ENCODE measurements at regions not wholly inside any gene's neighbourhood (a gene's known extent, or its start where the extent isn't known, plus 50 kb on each side); places are given as distances from the start of the nearest gene placed in this dataset.
"Not testable (repeated sequence)": the region's sequence is repeated elsewhere in the genome, so short reads cannot be mapped to it uniquely, and the experiment has no call there.

DNA sequence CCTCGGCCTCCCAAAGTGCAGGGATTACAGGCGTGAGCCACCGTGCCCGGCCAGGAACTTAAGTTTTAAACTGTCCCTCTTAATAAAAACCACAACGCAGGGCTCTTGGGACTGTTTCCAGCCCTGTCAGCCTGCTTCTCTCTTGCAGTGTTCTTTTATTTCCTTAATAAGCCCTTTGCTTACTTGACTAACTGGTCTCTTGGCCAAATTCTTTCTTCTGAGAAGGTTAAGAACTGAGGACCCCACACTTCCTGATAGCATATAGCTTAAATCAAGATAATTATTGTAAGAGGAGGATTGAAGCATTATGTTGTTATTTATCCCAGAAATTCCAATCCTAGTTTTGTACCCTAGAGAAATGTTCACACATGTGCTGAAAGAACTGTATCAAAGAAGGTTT, 128.2 kb upstream of the UXS1 start:
- TF ChIP-seq, protein P1, sequence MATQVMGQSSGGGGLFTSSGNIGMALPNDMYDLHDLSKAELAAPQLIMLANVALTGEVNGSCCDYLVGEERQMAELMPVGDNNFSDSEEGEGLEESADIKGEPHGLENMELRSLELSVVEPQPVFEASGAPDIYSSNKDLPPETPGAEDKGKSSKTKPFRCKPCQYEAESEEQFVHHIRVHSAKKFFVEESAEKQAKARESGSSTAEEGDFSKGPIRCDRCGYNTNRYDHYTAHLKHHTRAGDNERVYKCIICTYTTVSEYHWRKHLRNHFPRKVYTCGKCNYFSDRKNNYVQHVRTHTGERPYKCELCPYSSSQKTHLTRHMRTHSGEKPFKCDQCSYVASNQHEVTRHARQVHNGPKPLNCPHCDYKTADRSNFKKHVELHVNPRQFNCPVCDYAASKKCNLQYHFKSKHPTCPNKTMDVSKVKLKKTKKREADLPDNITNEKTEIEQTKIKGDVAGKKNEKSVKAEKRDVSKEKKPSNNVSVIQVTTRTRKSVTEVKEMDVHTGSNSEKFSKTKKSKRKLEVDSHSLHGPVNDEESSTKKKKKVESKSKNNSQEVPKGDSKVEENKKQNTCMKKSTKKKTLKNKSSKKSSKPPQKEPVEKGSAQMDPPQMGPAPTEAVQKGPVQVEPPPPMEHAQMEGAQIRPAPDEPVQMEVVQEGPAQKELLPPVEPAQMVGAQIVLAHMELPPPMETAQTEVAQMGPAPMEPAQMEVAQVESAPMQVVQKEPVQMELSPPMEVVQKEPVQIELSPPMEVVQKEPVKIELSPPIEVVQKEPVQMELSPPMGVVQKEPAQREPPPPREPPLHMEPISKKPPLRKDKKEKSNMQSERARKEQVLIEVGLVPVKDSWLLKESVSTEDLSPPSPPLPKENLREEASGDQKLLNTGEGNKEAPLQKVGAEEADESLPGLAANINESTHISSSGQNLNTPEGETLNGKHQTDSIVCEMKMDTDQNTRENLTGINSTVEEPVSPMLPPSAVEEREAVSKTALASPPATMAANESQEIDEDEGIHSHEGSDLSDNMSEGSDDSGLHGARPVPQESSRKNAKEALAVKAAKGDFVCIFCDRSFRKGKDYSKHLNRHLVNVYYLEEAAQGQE (IDR thresholded peaks at IDR 0.05; ENCODE audit: insufficient read depth in 1 of 2, low read depth in 2 of 2, low read length in 1 of 2) = no peak
- no peak for TF ChIP-seq POLR2AphosphoS5 (IDR thresholded peaks at IDR 0.05; ENCODE audit: low read depth, low read length)
- no peak for TF ChIP-seq SIN3A (IDR thresholded peaks at IDR 0.05; ENCODE audit: borderline replicate concordance, insufficient read depth, low read depth, low read length)
- TF ChIP-seq, protein P2, sequence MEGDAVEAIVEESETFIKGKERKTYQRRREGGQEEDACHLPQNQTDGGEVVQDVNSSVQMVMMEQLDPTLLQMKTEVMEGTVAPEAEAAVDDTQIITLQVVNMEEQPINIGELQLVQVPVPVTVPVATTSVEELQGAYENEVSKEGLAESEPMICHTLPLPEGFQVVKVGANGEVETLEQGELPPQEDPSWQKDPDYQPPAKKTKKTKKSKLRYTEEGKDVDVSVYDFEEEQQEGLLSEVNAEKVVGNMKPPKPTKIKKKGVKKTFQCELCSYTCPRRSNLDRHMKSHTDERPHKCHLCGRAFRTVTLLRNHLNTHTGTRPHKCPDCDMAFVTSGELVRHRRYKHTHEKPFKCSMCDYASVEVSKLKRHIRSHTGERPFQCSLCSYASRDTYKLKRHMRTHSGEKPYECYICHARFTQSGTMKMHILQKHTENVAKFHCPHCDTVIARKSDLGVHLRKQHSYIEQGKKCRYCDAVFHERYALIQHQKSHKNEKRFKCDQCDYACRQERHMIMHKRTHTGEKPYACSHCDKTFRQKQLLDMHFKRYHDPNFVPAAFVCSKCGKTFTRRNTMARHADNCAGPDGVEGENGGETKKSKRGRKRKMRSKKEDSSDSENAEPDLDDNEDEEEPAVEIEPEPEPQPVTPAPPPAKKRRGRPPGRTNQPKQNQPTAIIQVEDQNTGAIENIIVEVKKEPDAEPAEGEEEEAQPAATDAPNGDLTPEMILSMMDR (IDR thresholded peaks at IDR 0.05) = no peak
- TF ChIP-seq TCF7L2 (IDR thresholded peaks at IDR 0.05; ENCODE audit: low read depth, low read length) = no peak
- no peak overlapping the region for H3K4me3 ChIP-seq (ENCODE audit: low read depth in 2 of 2, low read length in 2 of 2)
- POLR2A ChIA-PET = no interaction called here
- in situ Hi-C loops (cut with HindIII; ENCODE audit: low pct_unique_long_range_greater_than_20kb, low sequenced_read_pairs) (no loop called here), intact Hi-C loops (cut with micrococcal nuclease; ENCODE audit: unreplicated experiment) (no loop called here)
- H3K9me3 ChIP-seq (ENCODE audit: control insufficient read depth, insufficient read depth, low read depth, low read length) = no peaks in the 10 kb centered on the region
- no peak for ATAC-seq
- no peaks in the 10 kb centered on the region for H3K4me1 ChIP-seq (ENCODE audit: control insufficient read depth, insufficient read depth, low read length)
- H3K27me3 ChIP-seq (ENCODE audit: control insufficient read depth, insufficient read depth, low read length) = no peaks in the 10 kb centered on the region
- H3K36me3 ChIP-seq (ENCODE audit: control insufficient read depth, insufficient read depth, low read length) = no peaks in the 10 kb centered on the region
- no peak overlapping the region for H3K27ac ChIP-seq (ENCODE audit: low read length)
- no TSS peak for BruUV-seq (replicated peaks)
- no peak for DNase-seq (ENCODE audit: low read depth, low spot score)
- CTCF ChIA-PET = no interaction called here

DNA sequence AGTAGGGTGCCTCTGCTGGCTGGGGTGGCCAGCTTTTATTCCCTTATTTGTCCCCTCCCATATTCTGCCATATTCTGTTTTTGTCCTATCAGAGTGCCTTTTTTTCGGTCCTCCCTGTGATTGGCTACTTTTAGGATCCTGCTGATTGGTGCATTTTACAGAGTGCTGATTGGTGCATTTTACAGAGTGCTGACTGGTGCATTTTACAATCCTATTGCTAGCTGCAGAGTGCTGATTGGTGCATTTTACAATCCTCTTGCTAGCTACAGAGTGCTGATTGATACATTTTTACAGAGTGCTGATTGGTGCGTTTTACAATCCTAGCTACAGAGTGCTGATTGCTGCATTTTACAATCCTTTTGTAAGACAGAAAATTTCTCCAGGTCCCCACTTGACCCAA, 126.3 kb upstream of the UXS1 start:
- H3K27ac ChIP-seq (ENCODE audit: low read length); H3K9me3 ChIP-seq (ENCODE audit: control insufficient read depth, insufficient read depth, low read depth, low read length); H3K4me1 ChIP-seq (ENCODE audit: control insufficient read depth, insufficient read depth, low read length); intact Hi-C loops (cut with micrococcal nuclease; ENCODE audit: unreplicated experiment); H3K4me3 ChIP-seq (ENCODE audit: low read depth in 2 of 2, low read length in 2 of 2); in situ Hi-C loops (cut with HindIII; ENCODE audit: low pct_unique_long_range_greater_than_20kb, low sequenced_read_pairs); H3K27me3 ChIP-seq (ENCODE audit: control insufficient read depth, insufficient read depth, low read length); CTCF ChIA-PET; ATAC-seq; H3K36me3 ChIP-seq (ENCODE audit: control insufficient read depth, insufficient read depth, low read length); POLR2A ChIA-PET; DNase-seq (ENCODE audit: low read depth, low spot score); BruUV-seq (replicated peaks): not testable (repeated sequence)

DNA sequence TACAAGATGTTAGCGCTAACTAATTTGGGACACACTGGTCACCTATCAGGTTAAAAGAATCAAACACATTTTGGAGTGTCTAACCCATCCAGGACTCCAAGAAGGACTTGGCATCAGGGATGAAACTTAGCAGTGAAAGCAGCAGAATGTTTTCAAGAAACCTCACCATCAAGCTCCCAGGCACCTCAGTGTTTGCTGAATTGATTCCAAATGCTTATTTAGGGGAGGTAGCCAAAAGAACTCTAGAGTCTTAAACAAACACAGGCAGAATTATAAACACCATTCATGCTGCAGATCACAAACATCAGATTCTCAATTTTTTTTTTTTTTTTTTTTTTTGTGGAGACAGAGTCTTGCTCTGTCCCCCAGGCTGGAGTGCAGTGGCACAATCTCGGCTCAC, 122.8 kb upstream of the UXS1 start:
- in situ Hi-C loops (cut with HindIII; ENCODE audit: low pct_unique_long_range_greater_than_20kb, low sequenced_read_pairs) = no loop called here
- no TSS peak for BruUV-seq (replicated peaks)
- ATAC-seq = no peak
- Histone ChIP-seq H3K4me3 (ENCODE audit: low read depth in 2 of 2, low read length in 2 of 2) (no peak overlapping the region), H3K9me3 (ENCODE audit: control insufficient read depth, insufficient read depth, low read depth, low read length) (no peaks in the 10 kb centered on the region), H3K36me3 (ENCODE audit: control insufficient read depth, insufficient read depth, low read length) (no peaks in the 10 kb centered on the region), H3K27me3 (ENCODE audit: control insufficient read depth, insufficient read depth, low read length) (no peaks in the 10 kb centered on the region), H3K27ac (ENCODE audit: low read length) (no peak overlapping the region), H3K4me1 (ENCODE audit: control insufficient read depth, insufficient read depth, low read length) (no peaks in the 10 kb centered on the region)
- no peak for TF ChIP-seq TCF7L2 (IDR thresholded peaks at IDR 0.05; ENCODE audit: low read depth, low read length)
- DNase-seq (ENCODE audit: low read depth, low spot score) = no peak
- ChIA-PET CTCF (no interaction called here), POLR2A (interaction anchor here (0.8 kb wide), 1 partner anchor 311 kb away, joined by 11 read pairs; no protein-coding TSS in a partner anchor)
- intact Hi-C loops (cut with micrococcal nuclease; ENCODE audit: unreplicated experiment) = no loop called here

Data from Panc1 (cell line).